Thyroid gland (tissue), 4 donors: ENCODE measurements at regions not wholly inside any gene's neighbourhood (a gene's known extent, or its start where the extent isn't known, plus 50 kb on each side); places are given as distances from the start of the nearest gene placed in this dataset.

Source experiments
- CTCF ChIP-seq, 6 experiments: fragments of 200-600 bp in 3 of 6; fragments of 450-650 bp in 3 of 6; sonication (generic) in 3 of 6; IDR thresholded peaks; one replicate each; pipeline ENCODE4 v1.5.1; 2016 to 2019; ENCODE audit warnings: antibody characterized with exemption in 6 of 6, mild to moderate bottlenecking in 2 of 6, inconsistent platforms in 1 of 6, moderate library complexity in 1 of 6
- POLR2A ChIP-seq, 2 donors: fragments of 450-650 bp; IDR thresholded peaks; one replicate each; pipeline ENCODE4 v1.6.1; 2017; ENCODE audit warnings: antibody characterized with exemption in 2 of 2, mild to moderate bottlenecking in 2 of 2, moderate library complexity in 1 of 2

DNA sequence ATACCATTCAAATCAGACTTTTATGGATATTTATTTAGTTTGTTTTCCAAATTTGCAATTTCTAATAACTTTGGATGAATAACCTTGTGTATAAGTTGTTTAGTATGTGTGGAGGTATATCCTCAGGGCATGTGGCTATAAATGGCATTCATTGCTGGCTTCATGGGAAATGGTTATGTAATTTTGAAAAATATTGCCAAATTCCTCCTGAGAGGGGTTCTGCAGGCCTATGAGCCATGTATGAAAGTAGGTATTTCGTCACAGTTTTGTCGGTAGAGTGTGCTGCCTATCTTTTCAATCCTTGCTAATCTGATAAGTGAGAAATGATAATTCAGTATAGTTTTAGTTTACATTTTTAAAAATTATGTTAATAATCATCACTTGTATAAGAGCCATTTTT lies 256.4 kb upstream of the ZNF385D start:
- TF ChIP-seq CTCF (IDR thresholded peaks at IDR 0.05) (no peak), POLR2A (IDR thresholded peaks at IDR 0.05) (no peak)
